ENCODE measurements at regions not wholly inside any gene's neighbourhood (a gene's known extent, or its start where the extent isn't known, plus 50 kb on each side); places are given as distances from the start of the nearest gene placed in this dataset.

- TF ChIP-seq FOXO1 (CRISPR knock-in tag; IDR thresholded peaks at IDR 0.05) (0 out of 2 replicates have a peak, but pooled peaks have one; percentile 45), SIX1 (CRISPR knock-in tag; IDR thresholded peaks at IDR 0.05; ENCODE audit: borderline replicate concordance) (no peak), FOXA3 (CRISPR knock-in tag; IDR thresholded peaks at IDR 0.05) (peak; percentile 70), ZNF609 (CRISPR knock-in tag; IDR thresholded peaks at IDR 0.05; ENCODE audit: borderline replicate concordance) (0 out of 2 replicates have a peak, but pooled peaks have one; percentile 16), MBD4 (IDR thresholded peaks at IDR 0.05; ENCODE audit: borderline replicate concordance, low read length) (no peak), SP4 (CRISPR knock-in tag; IDR thresholded peaks at IDR 0.05) (0 out of 2 replicates have a peak, but pooled peaks have one; percentile 11), SNAI1 (CRISPR knock-in tag; IDR thresholded peaks at IDR 0.05; ENCODE audit: borderline replicate concordance) (no peak), TBL1XR1 (IDR thresholded peaks at IDR 0.05; ENCODE audit: borderline replicate concordance, low read length, partially characterized antibody) (no peak), SSRP1 (CRISPR knock-in tag; IDR thresholded peaks at IDR 0.05) (peak; percentile 53; the same call in 1 of the 2 replicates), MNT (IDR thresholded peaks at IDR 0.05) (0 out of 2 replicates have a peak, but pooled peaks have one; percentile 8), EHMT2 (IDR thresholded peaks at IDR 0.05; ENCODE audit: borderline replicate concordance, low read depth, low read length) (peak; percentile 27; the same call in 1 of the 2 replicates), TFDP1 (CRISPR knock-in tag; IDR thresholded peaks at IDR 0.05; ENCODE audit: borderline replicate concordance) (no peak), SOX6 (IDR thresholded peaks at IDR 0.05) (no peak), SOX6 (CRISPR knock-in tag; IDR thresholded peaks at IDR 0.05) (no peak), ZNF768 (CRISPR knock-in tag; IDR thresholded peaks at IDR 0.05) (peak; percentile 66)
- TF ChIP-seq, protein P1, sequence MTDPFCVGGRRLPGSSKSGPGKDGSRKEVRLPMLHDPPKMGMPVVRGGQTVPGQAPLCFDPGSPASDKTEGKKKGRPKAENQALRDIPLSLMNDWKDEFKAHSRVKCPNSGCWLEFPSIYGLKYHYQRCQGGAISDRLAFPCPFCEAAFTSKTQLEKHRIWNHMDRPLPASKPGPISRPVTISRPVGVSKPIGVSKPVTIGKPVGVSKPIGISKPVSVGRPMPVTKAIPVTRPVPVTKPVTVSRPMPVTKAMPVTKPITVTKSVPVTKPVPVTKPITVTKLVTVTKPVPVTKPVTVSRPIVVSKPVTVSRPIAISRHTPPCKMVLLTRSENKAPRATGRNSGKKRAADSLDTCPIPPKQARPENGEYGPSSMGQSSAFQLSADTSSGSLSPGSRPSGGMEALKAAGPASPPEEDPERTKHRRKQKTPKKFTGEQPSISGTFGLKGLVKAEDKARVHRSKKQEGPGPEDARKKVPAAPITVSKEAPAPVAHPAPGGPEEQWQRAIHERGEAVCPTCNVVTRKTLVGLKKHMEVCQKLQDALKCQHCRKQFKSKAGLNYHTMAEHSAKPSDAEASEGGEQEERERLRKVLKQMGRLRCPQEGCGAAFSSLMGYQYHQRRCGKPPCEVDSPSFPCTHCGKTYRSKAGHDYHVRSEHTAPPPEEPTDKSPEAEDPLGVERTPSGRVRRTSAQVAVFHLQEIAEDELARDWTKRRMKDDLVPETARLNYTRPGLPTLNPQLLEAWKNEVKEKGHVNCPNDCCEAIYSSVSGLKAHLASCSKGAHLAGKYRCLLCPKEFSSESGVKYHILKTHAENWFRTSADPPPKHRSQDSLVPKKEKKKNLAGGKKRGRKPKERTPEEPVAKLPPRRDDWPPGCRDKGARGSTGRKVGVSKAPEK (CRISPR knock-in tag; IDR thresholded peaks at IDR 0.05; ENCODE audit: borderline replicate concordance): no peak
Observed at GRCh38 chr5:135141303-135142268, 107.6 kb upstream of the PITX1 start (continued).

Data from HepG2 (cell line).